GM04504 (cell line): ENCODE measurements at regions not wholly inside any gene's neighbourhood (a gene's known extent, or its start where the extent isn't known, plus 50 kb on each side); places are given as distances from the start of the nearest gene placed in this dataset.
"Not testable (repeated sequence)": the region's sequence is repeated elsewhere in the genome, so short reads cannot be mapped to it uniquely, and the experiment has no call there.

Experiments
- DNase-seq: peaks from one replicate; pipeline ENCODE4 v3.0.0-alpha.2; 2012; ENCODE audit warnings: low read depth

- DNase-seq = no peak
Measured at GRCh38 chr11:42992594-42992993, 319.2 kb upstream of the API5 start.

GRCh38 chr11:42996421-42997307 lies 315.1 kb upstream of the API5 start:
- no peak for DNase-seq

- DNase-seq = not testable (repeated sequence)
Measured at GRCh38 chr11:43004879-43005278, 306.9 kb upstream of the API5 start.

GRCh38 chr11:43010042-43010441 lies 301.8 kb upstream of the API5 start:
- no peak for DNase-seq

- no peak for DNase-seq
Measured at GRCh38 chr11:43012606-43013005, 299.2 kb upstream of the API5 start.

GRCh38 chr11:43021466-43021865 lies 290.3 kb upstream of the API5 start:
- no peak for DNase-seq

- DNase-seq = no peak
Measured at GRCh38 chr11:43034341-43034740, 277.5 kb upstream of the API5 start.

- no peak for DNase-seq
Measured at GRCh38 chr11:43035086-43035485, 276.7 kb upstream of the API5 start.

- DNase-seq = no peak
Measured at GRCh38 chr11:43053638-43054412, 258.0 kb upstream of the API5 start.

GRCh38 chr11:43067681-43068080 lies 244.1 kb upstream of the API5 start:
- no peak for DNase-seq

- DNase-seq = no peak
Measured at GRCh38 chr11:43071338-43071737, 240.5 kb upstream of the API5 start.

GRCh38 chr11:43072096-43072495 lies 239.7 kb upstream of the API5 start:
- DNase-seq = no peak

- no peak for DNase-seq
Measured at GRCh38 chr11:43072911-43073310, 238.9 kb upstream of the API5 start.

GRCh38 chr11:43074810-43075209 lies 237.0 kb upstream of the API5 start:
- no peak for DNase-seq

- DNase-seq = no peak
Measured at GRCh38 chr11:43101113-43101512, 210.7 kb upstream of the API5 start.

- no peak for DNase-seq
Measured at GRCh38 chr11:43116071-43116470, 195.7 kb upstream of the API5 start.

- no peak for DNase-seq
Measured at GRCh38 chr11:43119275-43119970, 192.4 kb upstream of the API5 start.

- DNase-seq = no peak
Measured at GRCh38 chr11:43122546-43122945, 189.2 kb upstream of the API5 start.

- no peak for DNase-seq
Measured at GRCh38 chr11:43123443-43123842, 188.4 kb upstream of the API5 start.

GRCh38 chr11:43124272-43124935 lies 187.4 kb upstream of the API5 start:
- no peak for DNase-seq

GRCh38 chr11:43129329-43129728 lies 182.5 kb upstream of the API5 start:
- DNase-seq = no peak

GRCh38 chr11:43130616-43131015 lies 181.2 kb upstream of the API5 start:
- DNase-seq = no peak
